Stimulated activated CD8-positive, alpha-beta memory T cell treated with anti-CD3 and anti-CD28 coated beads, Interleukin-7, amount 100 ng/mL, for 48 hours (primary cell): ENCODE measurements at regions not wholly inside any gene's neighbourhood (a gene's known extent, or its start where the extent isn't known, plus 50 kb on each side); places are given as distances from the start of the nearest gene placed in this dataset.

ENCODE experiments used
- DNase-seq, 2 donors: peaks; one replicate each; pipeline ENCODE4 v3.0.0-alpha.2; 2020; ENCODE audit warnings: low read depth in 1 of 2; ENCODE audit errors: extremely low read depth in 1 of 2

DNA sequence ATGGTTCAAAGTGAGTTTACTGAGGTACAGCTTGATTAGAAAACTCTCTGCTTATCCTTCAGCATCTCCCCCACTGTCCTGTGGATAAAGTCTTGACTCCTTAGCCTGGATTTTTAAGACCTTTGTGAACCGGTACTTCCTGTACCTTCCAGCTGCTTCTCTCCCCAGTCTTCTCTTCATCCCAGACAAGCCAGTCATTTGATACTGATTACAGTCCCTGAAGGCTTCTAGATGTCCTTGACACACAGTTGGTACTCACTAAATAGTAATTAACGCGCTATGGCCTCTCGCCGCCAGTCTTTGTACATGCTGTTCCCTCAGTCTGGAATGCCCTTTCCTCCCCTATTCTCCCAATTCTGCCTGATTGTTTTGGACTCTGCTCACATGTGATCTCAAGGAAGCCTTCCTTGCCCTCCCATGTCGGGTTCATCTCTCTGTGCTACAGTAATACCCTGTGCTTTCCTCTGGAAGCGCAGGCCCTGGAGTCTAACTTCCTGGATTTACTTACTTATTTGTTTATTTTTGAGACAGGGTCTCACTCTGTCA is 50.6 kb upstream of the PTGR2 start:
- no peak for DNase-seq

- DNase-seq: no peak
Measured at GRCh38 chr14:73797543-73798265, 53.9 kb upstream of the PTGR2 start.

- DNase-seq: no peak
Measured at GRCh38 chr14:73796893-73797542, 54.6 kb upstream of the PTGR2 start.

DNA sequence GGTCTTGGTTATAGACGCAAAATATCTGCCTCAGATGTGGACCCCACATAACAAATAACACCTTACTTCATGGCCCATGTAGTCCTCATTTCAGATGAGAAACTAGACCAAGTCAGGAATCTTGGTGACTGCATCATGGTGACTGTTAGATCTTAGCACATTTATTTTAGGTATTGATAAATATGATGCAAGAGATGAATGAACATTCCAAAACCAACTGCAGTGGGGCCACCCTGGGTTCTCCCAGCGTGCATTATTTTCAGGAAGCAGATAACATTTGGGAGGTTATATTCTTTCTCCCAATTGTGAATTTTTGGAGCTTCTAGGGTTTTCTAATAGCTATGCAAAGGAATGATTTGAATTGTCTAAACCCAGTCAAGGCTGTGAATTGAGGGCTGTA is 55.2 kb upstream of the PTGR2 start:
- no peak for DNase-seq

GRCh38 chr14:73795974-73796373 is 55.7 kb upstream of the PTGR2 start:
- no peak for DNase-seq

GRCh38 chr14:73795466-73795865 is 56.2 kb upstream of the PTGR2 start:
- DNase-seq: no peak

- DNase-seq: no peak
Measured at GRCh38 chr14:73794146-73794545, 57.5 kb upstream of the PTGR2 start.

GRCh38 chr14:73792481-73792880 is 59.1 kb upstream of the PTGR2 start:
- DNase-seq: no peak

GRCh38 chr14:73789989-73790581 is 61.5 kb upstream of the PTGR2 start:
- no peak for DNase-seq

- DNase-seq: no peak
Measured at GRCh38 chr14:73788701-73789551, 62.7 kb upstream of the PTGR2 start.

GRCh38 chr14:73788317-73788598 is 63.4 kb upstream of the PTGR2 start:
- no peak for DNase-seq

GRCh38 chr14:73787486-73788316 is 63.9 kb upstream of the PTGR2 start:
- DNase-seq: peak; percentile 31 to 75

DNA sequence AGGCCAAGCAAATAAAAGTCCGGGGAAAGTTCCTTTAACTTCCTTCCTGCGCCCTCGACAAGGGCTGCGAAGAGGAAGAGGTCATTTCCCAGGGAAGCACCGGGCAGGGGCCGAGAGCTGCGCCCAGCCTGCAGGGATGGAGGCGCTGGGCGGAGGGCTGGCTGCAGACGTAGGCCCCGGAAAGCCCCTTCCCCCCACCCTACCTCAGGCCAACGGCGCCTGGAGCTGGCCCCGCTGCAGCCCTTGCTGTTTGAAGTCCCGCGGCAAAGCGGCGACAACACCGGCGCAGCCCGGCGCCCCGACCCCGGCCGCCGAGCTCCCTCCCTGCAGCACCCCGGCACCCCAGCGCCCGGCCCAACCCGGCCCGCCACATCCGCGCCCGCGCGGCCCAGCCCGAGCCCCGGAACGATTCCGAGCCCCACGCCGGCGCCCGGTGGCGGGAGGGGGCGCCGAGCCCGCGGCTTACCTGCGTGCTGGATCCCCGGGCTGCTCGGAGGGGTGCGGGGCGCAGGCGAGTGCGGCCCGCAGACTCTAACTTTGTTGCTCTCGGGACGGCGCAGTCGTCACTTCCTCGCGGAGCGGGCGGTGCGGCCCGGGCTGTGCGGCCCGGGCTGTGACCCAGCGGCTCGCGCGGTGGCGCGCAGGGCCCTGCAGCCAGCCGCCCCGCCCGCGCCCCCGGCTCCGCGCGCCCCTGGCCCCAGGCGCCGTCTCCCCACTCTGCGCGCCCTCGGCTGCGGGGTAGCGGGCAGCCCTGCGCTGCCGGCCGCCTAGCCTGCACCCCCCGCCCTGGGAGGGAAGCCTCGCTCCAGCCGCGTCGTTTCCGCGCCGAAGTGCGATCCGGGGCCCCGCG is 64.8 kb upstream of the PTGR2 start:
- peak in 1 of 2 donors; percentile 35 for DNase-seq

GRCh38 chr14:73785834-73786635 is 65.6 kb upstream of the PTGR2 start:
- peak in 1 of 2 donors; percentile 30 for DNase-seq

GRCh38 chr14:73785336-73785833 is 66.2 kb upstream of the PTGR2 start:
- no peak for DNase-seq

DNA sequence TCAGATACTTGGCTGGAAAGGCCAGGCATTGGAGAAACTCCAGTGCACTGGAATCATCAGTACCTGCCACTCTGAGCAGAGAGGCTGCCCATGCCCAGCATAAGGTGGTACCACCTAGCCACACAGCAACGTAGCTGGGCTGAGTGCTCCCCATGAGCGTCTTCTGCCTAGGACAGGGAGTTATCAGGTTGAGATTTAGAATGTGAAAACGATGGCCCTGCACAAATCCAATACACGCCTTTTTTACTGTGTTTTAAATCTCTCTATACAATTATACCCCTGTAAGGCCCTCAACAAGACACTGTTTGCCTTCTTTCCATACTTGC is 66.7 kb upstream of the PTGR2 start:
- no peak for DNase-seq

GRCh38 chr14:73784181-73784987 is 67.2 kb upstream of the PTGR2 start:
- no peak for DNase-seq
